Stimulated activated CD8-positive, alpha-beta memory T cell treated with anti-CD3 and anti-CD28 coated beads, Interleukin-4, amount 100 ng/mL, for 24 hours (primary cell): ENCODE measurements at regions not wholly inside any gene's neighbourhood (a gene's known extent, or its start where the extent isn't known, plus 50 kb on each side); places are given as distances from the start of the nearest gene placed in this dataset.

ENCODE experiments used
- DNase-seq: peaks from one replicate; pipeline ENCODE4 v3.0.0-alpha.2; 2020; ENCODE audit warnings: low read depth

DNA sequence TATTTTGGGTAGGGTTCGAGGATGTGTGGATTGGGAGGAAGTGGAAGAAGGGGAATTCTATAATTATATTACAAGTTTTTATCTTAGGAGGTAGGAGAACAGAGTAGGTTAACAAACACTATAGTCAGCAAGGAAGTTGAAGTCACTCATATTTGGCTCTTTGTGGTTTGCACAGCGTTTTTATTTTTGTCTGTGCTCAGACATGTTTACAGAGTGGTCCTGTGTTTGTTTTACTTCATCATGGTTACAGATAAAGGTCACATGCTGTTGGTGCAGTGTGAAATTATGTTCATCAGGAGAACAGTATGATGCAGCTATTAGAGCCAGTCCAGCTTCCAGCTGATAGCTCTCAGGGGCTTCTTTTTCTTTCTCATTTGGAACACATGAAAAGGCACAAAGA, 299.9 kb upstream of the SFRP2 start:
- DNase-seq: no peak

DNA sequence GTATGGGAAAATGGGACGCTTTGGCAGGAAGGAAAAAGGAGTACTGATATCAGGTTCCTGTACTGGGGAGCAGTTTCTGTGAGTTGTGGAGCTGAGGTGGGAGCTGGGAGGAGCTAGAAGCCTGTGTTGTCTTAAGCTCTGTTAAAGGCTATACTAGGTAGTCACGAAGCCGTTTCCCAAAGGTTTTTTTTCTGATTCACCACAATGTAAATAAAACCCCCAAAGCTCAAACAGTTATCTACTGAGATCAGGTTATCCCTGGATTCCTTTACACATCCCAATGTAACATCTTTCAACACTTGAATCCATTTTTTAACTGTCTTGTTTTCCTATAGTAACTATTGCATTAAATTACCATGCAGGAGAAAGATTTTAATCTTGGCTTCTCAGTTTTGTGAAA, 297.4 kb upstream of the SFRP2 start:
- no peak for DNase-seq

DNA sequence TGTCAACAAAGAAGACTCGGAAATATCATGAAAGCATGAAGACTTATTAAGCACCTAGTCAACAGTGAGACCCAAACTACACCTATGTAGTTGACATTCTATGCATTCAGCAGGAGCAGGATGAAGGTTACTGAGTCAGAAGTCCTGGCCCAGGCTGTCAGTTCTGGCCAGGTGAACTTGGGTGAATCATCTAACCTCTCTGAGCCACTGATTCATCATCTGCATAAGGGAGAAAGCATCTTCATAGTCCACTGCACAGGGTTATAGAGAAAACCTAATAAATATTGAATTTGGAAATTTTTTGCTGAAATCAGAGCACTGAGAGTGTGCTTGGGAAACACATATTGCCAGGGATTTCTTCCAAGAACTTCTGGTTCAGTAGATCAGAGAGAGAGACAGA, 296.0 kb upstream of the SFRP2 start:
- no peak for DNase-seq

DNA sequence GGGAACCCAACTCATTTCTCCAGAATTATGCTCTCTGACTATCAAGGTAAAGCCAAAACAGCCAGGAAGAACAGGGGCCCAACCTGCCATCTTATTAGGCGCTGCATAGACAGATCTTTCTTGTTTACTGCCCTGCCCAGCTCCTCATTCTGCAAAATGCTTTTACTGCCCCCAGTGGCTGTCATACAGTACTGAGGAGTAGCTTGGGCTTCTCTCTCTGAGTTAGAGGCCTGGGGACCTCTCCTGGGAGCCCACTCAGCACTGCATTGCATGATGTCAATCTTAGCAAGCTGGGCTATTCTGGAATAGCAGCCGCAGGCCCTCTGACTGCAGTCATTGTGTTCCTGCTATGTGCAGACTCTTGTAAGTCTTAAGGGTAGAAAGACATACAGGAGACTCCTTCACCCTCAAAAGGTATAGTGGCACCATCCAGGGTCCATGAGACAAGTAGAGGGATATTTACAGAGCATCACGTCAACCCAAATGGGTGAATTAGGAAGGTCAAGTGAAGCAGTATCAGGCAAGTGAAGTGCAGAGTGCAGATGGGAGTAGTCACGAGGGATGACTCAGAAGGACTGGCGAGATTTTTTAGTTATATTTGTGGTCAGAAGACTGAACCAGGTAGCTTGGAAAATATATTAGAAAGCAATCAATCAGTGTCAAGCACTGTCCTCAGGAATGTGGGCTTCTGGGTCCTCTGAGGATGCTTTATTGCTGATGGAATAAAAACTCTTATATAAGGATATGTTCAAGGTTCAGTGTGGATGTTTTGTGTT, 294.1 kb upstream of the SFRP2 start:
- DNase-seq: no peak

DNA sequence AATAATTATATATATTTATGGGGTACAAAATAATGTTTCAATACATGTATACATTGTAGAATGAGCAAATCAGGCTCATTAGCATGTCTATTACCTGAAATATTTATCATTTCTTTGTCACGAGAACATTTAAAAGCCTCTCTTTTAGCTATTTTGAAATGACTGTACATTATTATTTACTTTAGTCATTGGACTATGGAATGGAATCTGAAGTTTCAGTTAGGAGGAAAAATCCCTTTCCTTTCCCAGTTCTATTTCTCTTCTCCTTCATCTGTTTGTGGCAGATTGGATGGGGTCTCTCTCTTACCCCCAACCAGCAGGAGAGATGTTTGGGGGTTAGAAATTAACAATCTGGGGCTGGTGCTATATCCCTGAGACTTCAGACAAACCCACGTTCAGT, 292.5 kb upstream of the SFRP2 start:
- no peak for DNase-seq

DNA sequence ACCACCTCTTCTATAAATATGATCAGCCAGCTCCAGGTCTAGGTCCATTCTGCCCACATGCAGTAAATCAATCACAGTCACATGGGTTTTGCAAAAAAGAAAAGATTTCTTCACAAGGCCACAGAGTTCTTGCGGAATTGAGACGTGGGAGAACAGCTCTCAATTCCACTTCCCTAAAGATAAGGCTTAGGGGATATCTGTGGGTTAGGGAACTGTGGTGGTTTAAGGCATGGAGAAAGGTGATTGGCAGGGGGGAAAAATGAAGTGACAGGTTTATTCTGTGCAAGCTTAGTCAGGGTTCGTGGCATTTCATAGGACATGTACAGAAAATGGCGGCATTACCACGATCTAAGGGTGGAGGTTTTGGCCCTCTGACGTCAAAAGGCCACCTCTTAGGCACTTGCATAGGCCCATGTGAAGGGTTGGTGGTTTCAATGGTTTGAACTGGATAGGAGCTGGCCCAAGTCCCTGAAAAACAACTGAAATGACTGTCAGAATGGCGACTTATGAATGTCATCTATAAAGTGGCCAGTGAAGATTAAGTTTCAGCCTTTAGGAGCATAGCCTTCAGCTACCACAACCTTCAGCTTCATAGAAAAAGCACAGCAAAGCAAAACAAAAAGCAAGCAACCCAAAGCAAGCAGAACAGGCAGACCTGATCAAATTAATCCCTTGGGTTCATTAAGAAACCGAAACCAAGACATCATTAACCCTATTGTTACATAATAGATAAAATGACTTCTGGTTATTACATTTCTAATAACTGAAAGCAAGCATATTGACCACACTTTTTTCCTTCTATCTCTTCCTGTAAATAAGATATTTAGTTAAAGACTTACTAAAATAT, 289.8 kb upstream of the SFRP2 start:
- DNase-seq: no peak

DNA sequence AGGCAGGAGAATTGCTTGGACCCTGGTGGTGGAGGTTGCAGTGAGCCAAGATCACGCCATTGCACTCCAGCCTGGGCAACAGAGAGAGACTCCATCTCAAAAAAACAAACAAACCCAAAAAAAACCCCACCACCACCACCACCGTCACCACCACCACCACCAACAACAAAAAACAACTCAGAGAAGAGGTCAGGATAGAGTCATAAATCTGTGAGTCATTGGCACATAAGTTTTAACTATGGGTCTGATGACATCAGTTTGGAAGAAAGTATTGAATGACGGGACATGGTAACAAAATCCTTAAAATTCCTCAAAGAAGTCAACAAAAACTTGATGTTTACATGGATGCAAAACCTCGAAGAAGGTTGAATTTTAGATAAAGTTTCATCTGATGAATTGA, 288.0 kb upstream of the SFRP2 start:
- DNase-seq: no peak

DNA sequence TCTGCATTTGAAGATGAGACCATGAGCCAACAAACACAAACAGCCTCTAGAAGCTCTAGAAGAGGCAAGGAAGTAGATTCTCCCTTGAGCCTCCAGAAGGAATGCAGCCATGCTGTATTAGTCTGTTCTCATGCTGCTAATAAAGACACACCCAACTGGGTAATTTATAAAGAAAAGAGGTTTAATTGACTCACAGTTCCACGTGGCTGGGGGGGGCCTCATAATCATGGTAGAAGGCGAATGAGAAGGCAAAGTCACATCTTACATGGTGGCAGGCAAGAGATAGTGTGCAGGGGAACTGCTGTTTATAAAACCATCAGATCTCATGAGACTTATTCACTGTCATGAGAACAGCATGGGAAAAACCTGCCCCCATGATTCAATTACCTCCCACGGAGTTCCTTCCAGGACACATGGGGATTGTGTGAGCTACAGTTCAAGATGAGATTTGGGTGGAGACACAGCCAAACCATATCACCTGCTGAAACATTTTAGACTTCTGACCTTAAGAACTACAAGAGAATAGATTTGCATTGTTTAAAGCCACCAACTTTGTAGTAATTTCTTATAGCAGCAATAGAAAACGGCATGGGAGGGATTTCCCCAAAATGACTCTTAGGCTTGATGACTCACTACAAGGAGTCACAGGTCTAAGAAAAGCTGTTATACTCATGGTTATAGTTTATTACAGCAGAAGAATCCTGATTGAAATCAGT, 284.4 kb upstream of the SFRP2 start:
- no peak for DNase-seq

DNA sequence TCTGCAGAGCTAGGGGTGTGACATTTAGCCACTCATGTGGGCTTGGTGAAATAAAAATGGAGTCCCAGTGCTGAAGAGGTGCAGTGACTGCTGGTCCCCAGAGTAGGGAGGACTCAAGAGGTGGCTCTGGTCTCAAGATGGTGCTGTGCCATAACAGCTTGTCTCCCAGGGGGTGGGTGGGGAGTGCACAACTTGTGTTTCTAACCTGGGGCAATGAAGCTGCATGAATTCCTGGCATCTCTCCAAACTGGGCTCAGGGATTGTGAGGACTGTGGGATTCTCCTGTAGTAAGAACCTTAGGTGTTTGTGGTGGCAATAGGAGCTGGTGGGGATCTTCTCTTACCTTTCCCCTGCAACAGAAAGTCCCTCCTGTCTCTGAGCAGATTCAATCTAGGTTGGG, 278.9 kb upstream of the SFRP2 start:
- DNase-seq: no peak

DNA sequence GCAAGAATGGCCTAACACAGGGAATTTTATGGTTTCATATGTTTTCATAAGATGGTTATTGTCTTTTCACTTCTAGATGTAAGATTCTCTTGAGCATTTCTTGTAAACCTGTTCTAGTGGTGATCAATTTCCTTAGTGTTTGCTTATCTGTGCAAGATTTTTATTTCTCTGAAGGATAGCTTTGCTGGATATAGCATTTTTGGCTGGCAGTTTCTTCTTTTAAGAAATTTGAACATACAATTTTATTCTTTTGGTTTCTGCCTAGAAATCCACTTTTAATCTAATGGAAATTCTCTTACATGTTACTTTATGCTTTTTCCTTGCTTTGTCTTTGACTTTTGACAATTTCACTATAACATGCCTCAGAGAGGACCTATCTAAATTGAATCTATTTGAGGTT, 276.5 kb upstream of the SFRP2 start:
- DNase-seq: no peak

DNA sequence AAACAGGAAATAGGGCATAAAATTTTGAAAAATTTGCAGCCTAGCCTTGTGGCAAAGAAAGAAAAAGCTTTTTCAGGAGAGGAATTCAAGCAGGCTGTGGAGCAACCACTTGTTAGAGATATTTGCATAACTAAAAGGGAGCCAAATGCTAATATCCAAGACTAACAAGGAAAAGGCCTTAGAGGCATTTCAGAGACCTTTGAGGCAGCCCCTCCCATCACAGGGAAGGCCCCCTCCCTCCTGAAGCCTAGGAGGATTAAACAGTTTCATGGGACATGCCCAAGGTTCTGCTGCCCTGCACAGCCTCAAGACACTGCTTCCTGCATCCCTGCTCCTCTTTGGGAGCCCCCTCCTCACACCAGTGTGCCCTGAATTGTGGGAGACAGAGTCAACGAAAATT, 275.4 kb upstream of the SFRP2 start:
- DNase-seq: no peak

DNA sequence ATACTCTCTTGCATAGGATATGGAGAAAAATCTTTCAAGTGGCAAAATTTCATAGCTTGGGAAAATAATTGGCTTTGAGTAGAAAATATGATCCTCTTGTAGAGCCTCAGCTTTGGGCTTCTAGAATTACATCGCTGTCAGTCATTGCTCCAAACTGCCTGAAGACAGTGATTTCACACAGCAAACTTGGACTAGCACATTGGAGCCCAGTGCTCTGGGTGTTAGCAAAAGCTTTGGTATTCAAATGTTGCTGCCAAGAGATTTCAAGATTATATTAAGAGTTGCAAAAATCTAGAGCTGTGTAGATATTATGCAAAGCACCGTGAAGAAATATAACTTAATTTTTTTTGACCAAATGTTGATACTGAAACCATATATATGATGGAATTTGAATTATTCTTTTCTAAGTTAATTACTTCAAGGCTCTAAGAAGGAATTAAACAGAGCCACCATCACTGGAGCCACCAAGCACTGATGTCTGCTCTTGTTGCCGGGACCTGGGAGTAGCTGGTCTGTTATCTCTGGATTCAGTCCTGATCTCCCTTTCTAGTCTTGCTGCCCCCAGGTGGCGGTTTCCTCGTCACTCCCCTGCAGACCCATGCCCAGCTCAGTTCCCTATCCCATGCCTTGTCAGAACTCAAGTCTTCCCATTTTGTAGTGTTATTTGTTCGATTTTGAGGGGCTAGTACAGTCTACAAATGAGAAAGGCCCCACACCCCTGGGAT, 260.7 kb upstream of the SFRP2 start:
- no peak for DNase-seq

DNA sequence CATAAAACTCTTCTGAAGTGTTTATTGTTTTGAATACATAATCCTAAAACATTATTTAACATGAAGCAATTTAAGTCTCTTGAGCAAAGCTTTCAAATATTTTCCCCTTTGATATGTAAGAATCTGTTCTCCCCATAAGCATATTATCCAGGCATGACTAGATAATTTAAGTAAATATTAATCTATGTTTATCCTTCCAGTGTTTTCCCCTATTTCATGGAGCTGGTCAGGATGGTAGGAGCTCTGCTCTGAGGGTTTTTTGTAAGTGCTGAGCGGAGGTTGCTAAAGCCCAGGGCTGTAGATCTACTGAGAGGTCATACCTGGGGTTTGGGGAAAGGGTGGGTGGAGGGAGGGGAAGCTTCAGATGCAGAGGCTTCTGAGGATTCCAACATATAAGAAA, 258.9 kb upstream of the SFRP2 start:
- DNase-seq: no peak

DNA sequence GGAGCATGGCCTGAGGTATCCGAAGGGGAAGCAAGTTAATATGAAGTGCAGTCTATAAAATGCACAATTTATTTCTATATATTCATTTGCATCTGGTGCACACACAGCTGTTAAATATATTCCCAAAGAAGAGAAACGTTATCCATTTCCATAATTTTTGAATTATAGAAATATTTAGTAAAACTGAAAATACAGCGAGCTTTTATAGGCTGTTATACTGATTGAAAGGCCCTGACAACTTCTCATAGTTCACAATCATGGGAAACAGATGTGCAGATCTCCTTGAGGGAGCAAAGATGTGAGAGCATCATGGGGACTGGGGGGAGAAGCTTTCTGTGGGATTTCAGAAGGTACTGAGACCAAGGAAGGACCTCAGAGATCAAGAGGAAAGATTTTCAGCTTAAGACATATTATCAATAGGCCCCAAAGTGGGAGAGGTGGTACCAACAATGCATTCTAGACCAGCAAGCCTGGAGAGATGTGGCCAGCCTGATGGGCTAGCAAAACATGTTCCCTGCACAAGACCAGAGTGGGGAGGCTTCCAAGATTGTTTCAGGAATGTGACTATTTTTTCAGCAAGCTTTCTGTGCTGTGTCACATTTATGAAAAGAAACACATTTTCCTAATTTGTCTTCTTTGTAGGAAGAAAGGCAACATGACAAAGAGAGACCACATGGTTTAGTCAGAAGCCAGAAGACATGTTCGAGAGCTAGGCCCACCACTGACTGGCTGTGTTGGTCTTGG, 256.0 kb upstream of the SFRP2 start:
- no peak for DNase-seq

DNA sequence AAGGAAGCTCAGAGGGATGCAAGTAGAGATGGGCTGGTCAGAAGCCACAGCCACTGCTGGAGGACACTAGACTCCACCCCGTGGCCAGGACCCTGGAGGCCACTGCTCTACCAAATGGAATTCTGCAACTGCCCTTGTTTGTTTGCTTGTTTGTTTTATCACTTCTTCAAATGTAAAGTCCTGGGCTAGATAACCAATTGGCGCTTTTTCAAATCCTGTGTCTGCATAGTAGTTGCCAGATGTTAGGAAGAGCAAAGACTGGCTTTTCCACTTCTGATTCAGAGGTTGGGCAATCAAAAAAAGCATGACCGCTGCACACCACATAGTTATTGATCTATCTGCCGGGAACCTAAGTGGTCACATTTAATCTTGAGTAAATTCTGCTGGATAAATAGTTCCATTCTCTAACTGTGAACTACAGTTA, 255.2 kb upstream of the SFRP2 start:
- no peak for DNase-seq

DNA sequence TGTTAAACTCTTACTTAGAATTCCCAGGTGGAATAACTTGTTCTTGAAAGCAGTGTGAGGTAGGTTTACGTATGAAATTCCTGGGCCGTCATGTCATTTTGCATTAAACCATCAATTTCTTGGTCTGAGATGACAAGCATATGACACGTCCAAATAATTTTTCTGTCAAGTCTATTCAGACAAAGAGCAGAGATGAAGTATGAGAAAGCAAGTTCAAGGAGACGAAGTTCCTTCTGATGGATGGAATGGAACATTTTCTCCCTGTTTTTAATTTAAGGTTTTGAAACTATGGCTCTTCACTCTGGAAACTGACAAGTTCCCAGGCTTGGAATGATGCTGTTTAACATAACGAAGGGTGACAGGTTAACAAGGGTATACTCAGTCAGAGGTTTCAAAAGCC, 252.8 kb upstream of the SFRP2 start:
- DNase-seq: no peak

DNA sequence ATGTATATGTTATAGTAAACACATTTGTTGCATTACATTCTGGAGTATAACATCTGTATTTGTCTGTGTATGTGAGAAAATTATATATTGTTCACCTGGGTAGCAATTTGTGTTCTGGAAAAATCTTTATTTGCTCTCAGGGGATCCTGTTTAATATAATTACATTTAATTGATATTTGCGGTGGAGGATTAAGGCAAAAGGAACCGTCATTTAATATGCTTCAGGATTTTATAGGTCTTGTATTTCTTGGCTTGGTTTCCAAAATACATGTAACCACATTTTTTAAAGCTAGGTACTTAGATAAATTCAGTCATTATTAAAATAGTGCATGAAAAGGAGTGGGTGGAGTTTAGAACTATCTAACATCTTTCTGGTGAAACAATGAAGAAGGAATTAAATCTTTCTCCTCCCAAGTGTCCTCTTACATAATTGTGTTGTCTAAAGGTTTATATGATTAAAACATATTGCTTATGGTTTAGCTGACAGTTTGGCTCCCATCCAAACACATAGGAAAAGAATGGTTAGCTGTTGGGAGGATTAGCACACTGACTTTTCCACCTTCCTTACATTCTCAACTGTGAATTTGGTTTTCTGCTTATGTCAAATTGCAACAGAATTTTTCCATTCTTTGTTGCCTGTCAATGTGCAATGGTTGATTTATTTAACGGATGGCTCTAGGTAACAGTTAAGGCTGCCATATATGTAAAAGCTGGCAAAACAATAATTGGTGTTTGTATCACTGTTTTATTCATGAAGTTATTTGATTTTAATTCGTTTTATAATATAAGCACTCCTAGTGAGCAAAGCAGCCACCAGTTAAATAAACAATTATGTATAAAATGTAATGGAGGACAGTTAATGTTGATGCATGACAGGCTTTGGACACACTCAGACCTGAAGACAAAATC, 250.8 kb upstream of the SFRP2 start:
- no peak for DNase-seq

DNA sequence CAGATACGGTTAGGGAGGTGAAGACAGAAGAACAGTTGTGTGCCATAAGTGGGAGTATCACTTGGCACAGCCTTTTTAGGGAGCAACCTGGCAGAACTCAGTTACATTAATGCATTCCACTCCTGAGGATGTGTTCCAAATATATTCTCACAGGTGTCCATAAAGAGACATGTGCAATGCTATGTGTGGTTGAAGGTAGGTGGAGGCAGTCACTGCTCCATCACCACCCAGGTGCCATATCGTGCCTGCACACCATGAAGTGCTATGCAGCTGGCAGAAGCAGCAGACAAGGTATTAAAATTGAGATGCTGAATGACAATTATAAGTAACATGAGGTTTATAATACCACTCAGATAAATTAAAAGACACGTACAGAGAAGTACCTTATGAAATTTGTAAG, 248.0 kb upstream of the SFRP2 start:
- no peak for DNase-seq

DNA sequence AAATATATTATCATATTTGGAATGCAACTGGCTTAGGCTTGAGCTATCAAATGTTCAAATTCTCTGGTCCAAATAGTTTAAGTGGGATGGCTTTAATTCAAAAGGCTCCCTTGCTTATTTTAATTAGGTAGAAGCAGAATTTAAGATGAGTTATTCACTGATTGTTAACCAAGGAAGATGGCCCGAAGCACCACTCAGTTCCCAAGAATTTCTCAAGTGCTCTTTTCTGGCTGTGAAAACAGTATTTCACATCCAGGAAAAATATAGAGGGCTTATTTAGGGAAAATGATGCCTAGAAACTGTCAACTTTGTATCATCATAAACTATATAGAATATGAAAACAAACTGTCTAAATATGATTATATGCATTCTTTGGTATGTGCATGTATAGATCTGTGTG, 246.5 kb upstream of the SFRP2 start:
- no peak for DNase-seq

DNA sequence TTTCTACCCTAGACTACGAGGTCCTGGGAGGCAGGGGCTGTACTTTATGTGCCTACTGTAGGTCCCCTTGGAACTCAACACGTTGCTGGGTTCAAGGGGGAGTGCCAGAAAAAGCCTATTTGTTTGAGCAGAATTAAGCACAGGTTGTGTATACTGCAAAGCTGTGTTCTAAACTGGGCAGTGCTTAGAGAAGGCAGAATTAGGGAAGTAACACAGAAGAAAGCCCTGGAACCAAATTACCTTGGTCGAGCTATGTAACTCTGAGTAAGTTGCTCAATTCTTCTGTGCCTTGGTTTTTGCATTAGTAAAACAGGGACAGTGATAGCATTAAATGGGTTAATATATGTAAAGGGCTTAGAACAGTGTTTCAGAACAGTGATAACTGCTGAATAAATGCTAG, 245.0 kb upstream of the SFRP2 start:
- DNase-seq: no peak

DNA sequence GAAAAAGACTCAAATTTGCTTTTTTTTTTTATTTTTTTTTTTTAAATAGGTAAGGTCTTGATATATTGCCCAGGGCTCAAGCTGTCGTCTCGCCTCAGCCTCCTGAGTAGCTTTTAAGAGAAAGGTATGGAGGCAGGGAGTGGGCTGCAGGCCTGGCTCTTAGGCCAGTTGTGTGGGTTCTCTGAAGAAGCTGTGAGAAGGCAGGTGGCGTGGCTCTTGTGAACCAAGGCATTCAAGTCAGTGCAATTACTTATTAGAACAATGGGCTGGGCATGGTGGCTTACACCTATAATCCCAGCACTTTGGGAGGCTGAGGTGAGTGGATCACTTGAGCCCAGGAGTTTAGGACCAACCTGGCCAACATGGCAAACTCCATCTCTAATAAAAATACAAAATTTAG, 244.0 kb upstream of the SFRP2 start:
- no peak for DNase-seq
